ENCODE measurements at regions not wholly inside any gene's neighbourhood (a gene's known extent, or its start where the extent isn't known, plus 50 kb on each side); places are given as distances from the start of the nearest gene placed in this dataset.

DNA sequence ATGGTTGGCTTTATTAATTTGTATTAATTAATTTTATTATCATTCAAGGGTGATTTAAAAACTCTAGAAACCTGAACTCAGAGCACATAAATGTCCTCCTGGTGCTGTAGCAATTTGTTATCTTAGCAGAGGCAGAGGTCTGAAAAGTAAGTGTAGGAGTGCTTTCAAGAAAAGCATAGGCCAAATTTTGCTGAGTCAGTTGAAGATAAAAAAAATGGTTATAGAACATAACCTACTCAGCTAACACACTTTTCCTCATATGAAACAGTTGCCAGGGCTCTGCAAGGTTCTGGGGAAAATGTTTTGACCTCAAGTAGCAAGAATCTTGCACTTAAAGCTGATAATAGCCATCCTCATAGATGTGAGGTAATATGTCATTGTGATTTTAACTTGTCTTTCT lies 53.5 kb upstream of the CHODL start:
- TF ChIP-seq, protein P1, sequence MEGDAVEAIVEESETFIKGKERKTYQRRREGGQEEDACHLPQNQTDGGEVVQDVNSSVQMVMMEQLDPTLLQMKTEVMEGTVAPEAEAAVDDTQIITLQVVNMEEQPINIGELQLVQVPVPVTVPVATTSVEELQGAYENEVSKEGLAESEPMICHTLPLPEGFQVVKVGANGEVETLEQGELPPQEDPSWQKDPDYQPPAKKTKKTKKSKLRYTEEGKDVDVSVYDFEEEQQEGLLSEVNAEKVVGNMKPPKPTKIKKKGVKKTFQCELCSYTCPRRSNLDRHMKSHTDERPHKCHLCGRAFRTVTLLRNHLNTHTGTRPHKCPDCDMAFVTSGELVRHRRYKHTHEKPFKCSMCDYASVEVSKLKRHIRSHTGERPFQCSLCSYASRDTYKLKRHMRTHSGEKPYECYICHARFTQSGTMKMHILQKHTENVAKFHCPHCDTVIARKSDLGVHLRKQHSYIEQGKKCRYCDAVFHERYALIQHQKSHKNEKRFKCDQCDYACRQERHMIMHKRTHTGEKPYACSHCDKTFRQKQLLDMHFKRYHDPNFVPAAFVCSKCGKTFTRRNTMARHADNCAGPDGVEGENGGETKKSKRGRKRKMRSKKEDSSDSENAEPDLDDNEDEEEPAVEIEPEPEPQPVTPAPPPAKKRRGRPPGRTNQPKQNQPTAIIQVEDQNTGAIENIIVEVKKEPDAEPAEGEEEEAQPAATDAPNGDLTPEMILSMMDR (IDR thresholded peaks at IDR 0.05), result no peak
- no peak for TF ChIP-seq EP300 (IDR thresholded peaks at IDR 0.05)
